Endodermal cell (in vitro differentiated cells): ENCODE measurements at regions not wholly inside any gene's neighbourhood (a gene's known extent, or its start where the extent isn't known, plus 50 kb on each side); places are given as distances from the start of the nearest gene placed in this dataset.

ENCODE experiments used
- DNase-seq: peaks from one replicate; pipeline ENCODE4 v3.0.0-alpha.2; 2017
- H3K27ac ChIP-seq: 2 replicates; pipeline ENCODE4 v1.5.1; 2013; ENCODE audit warnings: mild to moderate bottlenecking, low read depth, low read length, moderate library complexity
- H3K27me3 ChIP-seq: 2 replicates; pipeline ENCODE4 v1.6.1; 2013; ENCODE audit warnings: mild to moderate bottlenecking, low read length, moderate library complexity; ENCODE audit not compliant: insufficient read depth, control insufficient read depth, poor library complexity, severe bottlenecking
- H3K36me3 ChIP-seq: 2 replicates; pipeline ENCODE4 v1.7.0; 2013; ENCODE audit warnings: mild to moderate bottlenecking, low read length, moderate library complexity; ENCODE audit not compliant: control insufficient read depth, insufficient read depth
- H3K4me1 ChIP-seq: one replicate; pipeline ENCODE4 v1.7.0; 2013; ENCODE audit warnings: low read length; ENCODE audit not compliant: control insufficient read depth, insufficient read depth
- H3K4me3 ChIP-seq: 2 replicates; pipeline ENCODE4 v1.5.1; 2013; ENCODE audit warnings: mild to moderate bottlenecking, low read length, moderate library complexity
- H3K9ac ChIP-seq: 2 replicates; pipeline ENCODE4 v1.6.1; 2013; ENCODE audit warnings: mild to moderate bottlenecking, low read length, moderate library complexity; ENCODE audit not compliant: poor library complexity, severe bottlenecking; ENCODE audit errors: extremely low read depth
- H3K9me3 ChIP-seq: 2 replicates; pipeline ENCODE4 v1.6.1; 2013; ENCODE audit warnings: mild to moderate bottlenecking, low read length, moderate library complexity; ENCODE audit not compliant: control insufficient read depth
- H3K27ac Mint-ChIP-seq: 2 replicates; pipeline ENCODE4 v1.8.0; 2020; ENCODE audit warnings: mixed read lengths
- H3K27me3 Mint-ChIP-seq: 2 replicates; pipeline ENCODE4 v1.8.0; 2021; ENCODE audit warnings: mild to moderate bottlenecking, mixed read lengths; ENCODE audit not compliant: insufficient read depth
- H3K36me3 Mint-ChIP-seq: 2 replicates; pipeline ENCODE4 v1.8.0; 2020; ENCODE audit warnings: low read depth, mixed read lengths
- H3K4me1 Mint-ChIP-seq: 2 replicates; pipeline ENCODE4 v1.8.0; 2020; ENCODE audit warnings: mixed read lengths
- H3K4me3 Mint-ChIP-seq: 2 replicates; pipeline ENCODE4 v1.8.0; 2020; ENCODE audit warnings: mild to moderate bottlenecking, moderate library complexity, mixed read lengths
- H3K9me3 Mint-ChIP-seq: 2 replicates; pipeline ENCODE4 v1.8.0; 2020; ENCODE audit warnings: mild to moderate bottlenecking, mixed read lengths
- WGBS, 2 experiments: methylation state at CpG; one replicate each; pipeline versions ENCODE4 v1.1.5 to v1.1.7; 2013; ENCODE audit warnings: missing lambda C conversion rate in 2 of 2, mixed read lengths in 1 of 2; ENCODE audit not compliant: insufficient coverage in 1 of 2, insufficient read length in 1 of 2; 5-methylcytosine and 5-hydroxymethylcytosine counted together
- TF ChIP-seq, protein P1 (sequence below): fragments of 200-600 bp; sonication (generic); conservative IDR thresholded peaks from 2 replicates; pipeline ENCODE4 v1.5.0; 2021; ENCODE audit warnings: antibody characterized with exemption, mild to moderate bottlenecking

DNA sequence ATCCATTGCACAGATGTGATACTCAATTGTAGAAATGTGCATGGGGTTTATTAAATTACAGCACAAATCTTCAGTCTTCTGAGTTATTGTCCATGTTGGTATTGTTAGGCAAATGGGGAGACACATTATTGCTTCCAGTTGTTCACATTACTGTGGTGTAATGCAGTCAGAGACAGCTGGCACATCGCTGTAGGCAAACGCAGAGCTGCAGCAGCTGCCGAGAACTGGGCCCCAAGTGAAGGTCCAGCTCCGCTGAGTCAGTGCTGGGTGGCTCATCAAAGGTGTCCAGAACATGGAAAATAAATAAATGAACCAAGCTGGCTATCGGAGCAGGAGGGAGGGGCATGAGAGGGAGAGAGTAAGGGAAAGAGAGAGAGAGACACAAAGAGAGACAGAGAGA, 299.1 kb upstream of the OBI1 start:
- H3K4me1 Mint-ChIP-seq = no peaks in the 10 kb centered on the region
- TF ChIP-seq, protein P1, sequence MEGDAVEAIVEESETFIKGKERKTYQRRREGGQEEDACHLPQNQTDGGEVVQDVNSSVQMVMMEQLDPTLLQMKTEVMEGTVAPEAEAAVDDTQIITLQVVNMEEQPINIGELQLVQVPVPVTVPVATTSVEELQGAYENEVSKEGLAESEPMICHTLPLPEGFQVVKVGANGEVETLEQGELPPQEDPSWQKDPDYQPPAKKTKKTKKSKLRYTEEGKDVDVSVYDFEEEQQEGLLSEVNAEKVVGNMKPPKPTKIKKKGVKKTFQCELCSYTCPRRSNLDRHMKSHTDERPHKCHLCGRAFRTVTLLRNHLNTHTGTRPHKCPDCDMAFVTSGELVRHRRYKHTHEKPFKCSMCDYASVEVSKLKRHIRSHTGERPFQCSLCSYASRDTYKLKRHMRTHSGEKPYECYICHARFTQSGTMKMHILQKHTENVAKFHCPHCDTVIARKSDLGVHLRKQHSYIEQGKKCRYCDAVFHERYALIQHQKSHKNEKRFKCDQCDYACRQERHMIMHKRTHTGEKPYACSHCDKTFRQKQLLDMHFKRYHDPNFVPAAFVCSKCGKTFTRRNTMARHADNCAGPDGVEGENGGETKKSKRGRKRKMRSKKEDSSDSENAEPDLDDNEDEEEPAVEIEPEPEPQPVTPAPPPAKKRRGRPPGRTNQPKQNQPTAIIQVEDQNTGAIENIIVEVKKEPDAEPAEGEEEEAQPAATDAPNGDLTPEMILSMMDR = no peak
- DNase-seq = no peak
- no peaks in the 10 kb centered on the region for H3K9me3 Mint-ChIP-seq
- Histone ChIP-seq H3K27ac (no peak overlapping the region), H3K4me1 (no peaks in the 10 kb centered on the region), H3K4me3 (no peak overlapping the region), H3K9me3 (no peaks in the 10 kb centered on the region), H3K9ac (no peak overlapping the region), H3K27me3 (no peaks in the 10 kb centered on the region), H3K36me3 (no peaks in the 10 kb centered on the region)
- no peaks in the 10 kb centered on the region for H3K36me3 Mint-ChIP-seq
- 92 to 97% methylated on average over 5 of the region's 5 CpGs for WGBS, 2 experiments
- H3K4me3 Mint-ChIP-seq = no peak overlapping the region
- H3K27ac Mint-ChIP-seq = no peak overlapping the region
- H3K27me3 Mint-ChIP-seq = no peaks in the 10 kb centered on the region

DNA sequence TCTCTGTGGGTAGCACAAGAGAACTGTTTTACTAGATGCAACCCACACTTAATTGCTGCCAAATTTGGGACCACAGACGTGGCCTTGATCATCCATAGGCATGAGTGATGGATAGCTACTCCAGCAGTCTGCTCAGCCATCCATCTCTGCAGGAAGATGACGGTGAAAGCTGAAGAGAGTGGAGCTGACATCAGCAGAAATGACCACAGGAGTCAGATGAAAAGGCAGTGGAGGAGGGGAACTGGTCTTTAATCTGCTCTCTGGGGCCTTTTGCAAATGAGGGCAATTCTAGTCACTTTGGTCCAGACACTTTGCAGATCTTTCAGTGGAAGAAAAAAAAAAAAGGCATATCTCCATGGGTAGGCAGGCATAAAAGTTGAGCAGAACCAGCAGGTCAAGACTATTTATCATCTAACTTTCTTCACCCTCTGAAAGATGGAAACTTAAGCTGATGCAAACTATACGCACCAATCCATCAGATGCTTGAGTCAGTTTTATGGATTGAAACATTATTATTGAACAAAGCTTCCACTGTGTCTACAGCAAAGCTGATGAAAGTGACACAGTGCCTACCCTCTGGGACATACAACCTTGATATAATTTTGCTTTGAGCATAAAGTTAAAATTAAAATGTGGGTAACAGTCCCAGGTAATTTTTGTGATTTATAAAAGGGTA, 281.6 kb upstream of the OBI1 start:
- Mint-ChIP-seq H3K9me3 (no peaks in the 10 kb centered on the region), H3K4me3 (no peak overlapping the region), H3K27ac (no peak overlapping the region), H3K27me3 (no peaks in the 10 kb centered on the region), H3K36me3 (no peaks in the 10 kb centered on the region), H3K4me1 (peaks cover 5% of the 10 kb centered on the region)
- H3K27ac ChIP-seq = no peak overlapping the region
- H3K4me3 ChIP-seq = no peak overlapping the region
- DNase-seq = no peak
- no peaks in the 10 kb centered on the region for H3K9me3 ChIP-seq
- H3K27me3 ChIP-seq = no peaks in the 10 kb centered on the region
- WGBS, 2 experiments = 33 to 78% methylated on average over 2 to 3 of the region's 3 CpGs
- H3K9ac ChIP-seq = no peak overlapping the region
- H3K4me1 ChIP-seq = no peaks in the 10 kb centered on the region
- H3K36me3 ChIP-seq = no peaks in the 10 kb centered on the region
- TF ChIP-seq, protein P1 = no peak

DNA sequence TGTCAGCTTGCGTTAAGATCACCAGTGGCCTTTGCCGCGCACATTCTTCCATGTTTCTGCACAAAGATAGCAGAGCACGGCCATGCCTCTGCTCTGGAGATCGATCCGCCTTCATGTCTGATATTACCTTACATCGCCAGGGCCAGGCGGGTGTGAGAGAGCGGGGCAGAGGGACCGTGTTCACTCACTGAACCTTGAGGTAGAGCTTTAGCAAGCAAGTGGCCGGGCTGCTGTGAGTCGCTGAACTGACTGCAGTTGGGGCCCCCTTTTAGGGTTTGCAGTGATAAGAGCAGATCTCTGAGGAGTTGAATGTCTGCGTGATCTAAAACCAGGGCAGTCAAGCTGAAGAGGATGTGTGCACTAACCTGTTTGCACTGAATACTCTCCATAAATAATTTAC, 275.4 kb upstream of the OBI1 start:
- H3K27me3 ChIP-seq = no peaks in the 10 kb centered on the region
- Mint-ChIP-seq H3K36me3 (no peaks in the 10 kb centered on the region), H3K27me3 (peaks cover 7% of the 10 kb centered on the region)

More for the DNA sequence above, 275.4 kb upstream of the OBI1 start:
- Mint-ChIP-seq H3K4me1 (no peaks in the 10 kb centered on the region), H3K9me3 (no peaks in the 10 kb centered on the region), H3K4me3 (no peak overlapping the region), H3K27ac (no peak overlapping the region)
- no peak for DNase-seq
- H3K27ac ChIP-seq = no peak overlapping the region
- 87 to 94% methylated on average over 10 to 13 of the region's 13 CpGs for WGBS, 2 experiments
- H3K4me3 ChIP-seq = no peak overlapping the region
- H3K9ac ChIP-seq = no peak overlapping the region
- TF ChIP-seq, protein P1 = no peak
- no peaks in the 10 kb centered on the region for H3K36me3 ChIP-seq
- no peaks in the 10 kb centered on the region for H3K4me1 ChIP-seq
- H3K9me3 ChIP-seq = no peaks in the 10 kb centered on the region
